H1 (cell line): ENCODE measurements at regions not wholly inside any gene's neighbourhood (a gene's known extent, or its start where the extent isn't known, plus 50 kb on each side); places are given as distances from the start of the nearest gene placed in this dataset.
A peak's percentile ranks its signal among the peaks of the same experiment; 100 is the strongest.

Experiments used
- CTCF ChIA-PET: fragments of 300-600 bp; sonication (Branson Sonifier 250); formaldehyde crosslinking; loops from one replicate; lab custom pipeline; 2021; ENCODE audit not compliant: partially characterized antibody; lab: Charles Lee
- POLR2A ChIA-PET: fragments of 300-600 bp; sonication (Branson Sonifier 250); formaldehyde crosslinking; loops from one replicate; lab custom pipeline; 2021; ENCODE audit warnings: inconsistent platforms; ENCODE audit not compliant: partially characterized antibody; lab: Charles Lee
- DNase-seq, 2 experiments: peaks; one replicate each; pipeline versions ENCODE4 v3.0.0 to v3.0.0-alpha.2; 2010 to 2022; ENCODE audit warnings: low spot score in 2 of 2, low read depth in 1 of 2, mixed read lengths in 1 of 2
- FAIRE-seq: peaks from 2 replicates; lab custom pipeline; 2011; peaks lifted over from hg19 to GRCh38; lab: Jason Lieb, UNC
- H2AFZ ChIP-seq: 2 replicates; pipeline ENCODE4 v1.8.1; 2012; ENCODE audit warnings: low read length, inconsistent platforms
- H2AK5ac ChIP-seq: 2 replicates; pipeline ENCODE4 v1.6.1; 2013; ENCODE audit warnings: low read depth, low read length
- H2BK120ac ChIP-seq: replicated peaks from 2 replicates; pipeline ENCODE3; 2013; ENCODE audit warnings: low read depth, low read length, inconsistent platforms
- H2BK12ac ChIP-seq: 2 replicates; pipeline ENCODE4 v1.6.1; 2013; ENCODE audit warnings: low read depth, low read length
- H2BK15ac ChIP-seq: 2 replicates; pipeline ENCODE4 v1.6.1; 2013; ENCODE audit warnings: low read length
- H2BK20ac ChIP-seq: 2 replicates; pipeline ENCODE4 v1.6.1; 2013; ENCODE audit warnings: low read length
- H2BK5ac ChIP-seq: 2 replicates; pipeline ENCODE4 v1.6.1; 2013; ENCODE audit warnings: low read depth, low read length
- H3K14ac ChIP-seq: 2 replicates; pipeline ENCODE4 v1.6.1; 2013; ENCODE audit warnings: inconsistent platforms; ENCODE audit not compliant: insufficient read length
- H3K18ac ChIP-seq: 2 replicates; pipeline ENCODE4 v1.6.1; 2013; ENCODE audit warnings: low read length; ENCODE audit errors: extremely low read depth
- H3K23ac ChIP-seq: 2 replicates; pipeline ENCODE4 v1.6.1; 2013; ENCODE audit warnings: inconsistent platforms; ENCODE audit not compliant: insufficient read length
- H3K23me2 ChIP-seq: 2 replicates; pipeline ENCODE4 v1.6.1; 2013; ENCODE audit warnings: low read depth, low read length
- H3K27ac ChIP-seq: 2 replicates; pipeline ENCODE4 v1.6.1; 2011; ENCODE audit warnings: low read depth, low read length, inconsistent platforms
- H3K27me3 ChIP-seq, 4 experiments: replicated peaks in 1 of 4; 1 replicate in 1 of 4; 2 replicates in 3 of 4; pipeline versions ENCODE4 v1.6.1 to v1.8.1; 2011 to 2013; ENCODE audit warnings: low read length in 3 of 4, mild to moderate bottlenecking in 3 of 4, inconsistent platforms in 2 of 4, mixed read lengths in 2 of 4, moderate library complexity in 1 of 4; ENCODE audit not compliant: control insufficient read depth in 3 of 4, insufficient read depth in 3 of 4; ENCODE audit errors: extremely low read depth in 1 of 4
- H3K36me3 ChIP-seq, 4 experiments: 2 replicates each; pipeline versions ENCODE4 v1.6.1 to v1.8.1; 2011 to 2013; ENCODE audit warnings: mild to moderate bottlenecking in 4 of 4, low read length in 3 of 4, moderate library complexity in 2 of 4, control low read depth in 1 of 4, inconsistent platforms in 1 of 4; ENCODE audit not compliant: insufficient read depth in 4 of 4, control insufficient read depth in 2 of 4
- H3K4ac ChIP-seq: replicated peaks from 2 replicates; pipeline ENCODE3; 2013; ENCODE audit warnings: low read length, low read depth, mixed read lengths, inconsistent platforms; ENCODE audit not compliant: insufficient read length
- H3K4me1 ChIP-seq, 4 experiments: replicated peaks in 1 of 4; 1 replicate in 1 of 4; 2 replicates in 3 of 4; pipeline versions ENCODE4 v1.6.1 to v1.8.1; 2011 to 2013; ENCODE audit warnings: low read length in 3 of 4, inconsistent platforms in 2 of 4, mixed read lengths in 1 of 4; ENCODE audit not compliant: insufficient read depth in 4 of 4, control insufficient read depth in 3 of 4
- H3K4me2 ChIP-seq, 2 experiments: 2 replicates each; pipeline versions ENCODE4 v1.6.1 to v1.8.1; 2011 to 2013; ENCODE audit warnings: low read depth in 2 of 2, low read length in 2 of 2, control low read depth in 1 of 2, inconsistent platforms in 1 of 2, mild to moderate bottlenecking in 1 of 2; ENCODE audit not compliant: insufficient read depth in 1 of 2
- H3K4me3 ChIP-seq, 4 experiments: fragments of 200-600, 300-600 bp in 1 of 4; sonication (generic), shearing (Covaris generic), sonication (Bioruptor Twin) in 1 of 4; 2 replicates each; pipeline versions ENCODE4 v1.5.1 to v1.8.1; 2011 to 2016; ENCODE audit warnings: low read length in 4 of 4, low read depth in 3 of 4, control low read depth in 2 of 4, inconsistent platforms in 2 of 4, mild to moderate bottlenecking in 2 of 4, mixed read lengths in 1 of 4, moderate library complexity in 1 of 4; ENCODE audit not compliant: insufficient read depth in 2 of 4; ENCODE audit errors: extremely low read depth in 1 of 4
- H3K56ac ChIP-seq: replicated peaks from 2 replicates; pipeline ENCODE3; 2013; ENCODE audit warnings: low read depth, mild to moderate bottlenecking, mixed read lengths, low read length, inconsistent platforms; ENCODE audit not compliant: insufficient read length
- H3K79me1 ChIP-seq: 2 replicates; pipeline ENCODE4 v1.6.1; 2013; ENCODE audit warnings: low read depth, low read length, control low read depth
- H3K79me2 ChIP-seq, 2 experiments: 2 replicates each; pipeline versions ENCODE4 v1.6.1 to v1.8.1; 2012 to 2013; ENCODE audit warnings: low read length in 2 of 2, mild to moderate bottlenecking in 2 of 2, inconsistent platforms in 1 of 2; ENCODE audit not compliant: insufficient read depth in 2 of 2, control insufficient read depth in 1 of 2
- H3K9ac ChIP-seq, 4 experiments: replicated peaks in 1 of 4; 1 replicate in 1 of 4; 2 replicates in 3 of 4; pipeline versions ENCODE4 v1.6.1 to v1.8.1; 2011 to 2013; ENCODE audit warnings: low read depth in 3 of 4, low read length in 3 of 4, control low read depth in 2 of 4, mild to moderate bottlenecking in 2 of 4, moderate library complexity in 2 of 4, inconsistent platforms in 1 of 4; ENCODE audit errors: extremely low read depth in 1 of 4
- H3K9me3 ChIP-seq, 2 experiments: 2 replicates each; pipeline versions ENCODE4 v1.6.1 to v1.8.1; 2012 to 2013; ENCODE audit warnings: mild to moderate bottlenecking in 2 of 2, moderate library complexity in 2 of 2, control low read depth in 1 of 2, inconsistent platforms in 1 of 2, low read depth in 1 of 2, low read length in 1 of 2, mixed read lengths in 1 of 2; ENCODE audit not compliant: insufficient read depth in 2 of 2
- H4K20me1 ChIP-seq, 2 experiments: replicated peaks in 1 of 2; 2 replicates each; pipeline versions ENCODE3 to v1.8.1; 2011 to 2013; ENCODE audit warnings: inconsistent platforms in 2 of 2, low read length in 2 of 2, mild to moderate bottlenecking in 1 of 2; ENCODE audit not compliant: insufficient read depth in 2 of 2, control insufficient read depth in 1 of 2
- H4K5ac ChIP-seq: 2 replicates; pipeline ENCODE4 v1.6.1; 2013; ENCODE audit warnings: low read length, low read depth, mixed read lengths, inconsistent platforms; ENCODE audit not compliant: insufficient read length
- H4K8ac ChIP-seq: 2 replicates; pipeline ENCODE4 v1.8.0; 2013; ENCODE audit warnings: mild to moderate bottlenecking, moderate library complexity, low read length, inconsistent platforms; ENCODE audit not compliant: insufficient read depth; ENCODE audit errors: extremely low read depth
- H4K91ac ChIP-seq: replicated peaks from 2 replicates; pipeline ENCODE3; 2013; ENCODE audit warnings: low read length, mixed read lengths, inconsistent platforms; ENCODE audit not compliant: insufficient read length
- CHD1 ChIP-seq: IDR thresholded peaks from 2 replicates; pipeline ENCODE4 v1.6.1; 2012; ENCODE audit warnings: low read depth, low read length, improper control_type of control experiment
- RAD21 ChIP-seq, 2 experiments: IDR thresholded peaks in 1 of 2; conservative IDR thresholded peaks in 1 of 2; 2 replicates each; pipeline ENCODE4 v1.6.1; 2011; ENCODE audit warnings: low read depth in 2 of 2, low read length in 2 of 2, improper control_type of control experiment in 1 of 2, inconsistent platforms in 1 of 2, mild to moderate bottlenecking in 1 of 2, moderate library complexity in 1 of 2
- WGBS, 2 experiments: shearing (Covaris generic) in 1 of 2; methylation state at CpG; one replicate each; pipeline versions ENCODE4 v1.1.6 to v1.1.7; 2013 to 2015; ENCODE audit warnings: low lambda C conversion rate in 2 of 2, mixed read lengths in 2 of 2, inconsistent platforms in 1 of 2, low coverage in 1 of 2, missing lambda C conversion rate in 1 of 2; ENCODE audit not compliant: insufficient replicate concordance in 2 of 2, insufficient coverage in 1 of 2, insufficient read length in 1 of 2; ENCODE audit errors: extremely low coverage in 1 of 2, missing lambda C conversion rate in 1 of 2; 5-methylcytosine and 5-hydroxymethylcytosine counted together

GRCh38 chr11:44380009-44380313 is 70.0 kb upstream of the ALX4 start:
- 93% methylated on average over 3 of the region's 3 CpGs; no CpG with 5 or more reads in 1 of the 2 experiments for WGBS, 2 experiments
- Histone ChIP-seq H2BK120ac (no peak overlapping the region), H3K23ac (no peak overlapping the region), H3K4me1 (no peaks in the 10 kb centered on the region), H4K5ac (no peak overlapping the region), H2BK5ac (no peak overlapping the region), H3K9ac (no peak overlapping the region), H2BK12ac (no peak overlapping the region), H3K36me3 (no peaks in the 10 kb centered on the region), H4K8ac (no peak overlapping the region), H2AK5ac (no peak overlapping the region), H2AFZ (no peak overlapping the region; the same call in 1 of the 2 replicates), H4K91ac (no peak overlapping the region), H3K4ac (no peak overlapping the region), H2BK15ac (no peak overlapping the region), H2BK20ac (no peak overlapping the region), H3K79me1 (no peaks in the 10 kb centered on the region), H3K4me2 (no peak overlapping the region), H3K56ac (no peak overlapping the region), H3K27ac (no peak overlapping the region), H3K9me3 (no peaks in the 10 kb centered on the region), H3K27me3 (no peaks in the 10 kb centered on the region; a peak in 3 of 7 replicates), H3K18ac (no peak overlapping the region), H4K20me1 (no peaks in the 10 kb centered on the region), H3K23me2 (no peaks in the 10 kb centered on the region), H3K79me2 (no peaks in the 10 kb centered on the region), H3K14ac (no peak overlapping the region), H3K4me3 (no peak overlapping the region)
- CTCF ChIA-PET, result no interaction called here
- no peak for FAIRE-seq
- DNase-seq, result no peak
- peak in 1 of 2 experiments; percentile 26; a peak in 1 of 4 replicates for TF ChIP-seq RAD21 (IDR thresholded peaks at IDR 0.05 in 1 of 2, conservative IDR thresholded peaks at IDR 0.05 in 1 of 2; ENCODE audit: low read depth in 2 of 2, low read length in 2 of 2)
- TF ChIP-seq CHD1, result no peak
- POLR2A ChIA-PET, result no interaction called here
